A172 (cell line): ENCODE measurements at regions not wholly inside any gene's neighbourhood (a gene's known extent, or its start where the extent isn't known, plus 50 kb on each side); places are given as distances from the start of the nearest gene placed in this dataset.
A peak's percentile ranks its signal among the peaks of the same experiment; 100 is the strongest.

Source experiments
- DNase-seq: peaks from one replicate; pipeline ENCODE4 v3.0.0-alpha.2; 2015; ENCODE audit warnings: low spot score

GRCh38 chr13:27367570-27367969 is 56.8 kb upstream of the GTF3A start:
- no peak for DNase-seq

- DNase-seq = peak; percentile 27
Observed at GRCh38 chr13:27370305-27370872, 54.0 kb upstream of the GTF3A start.

- no peak for DNase-seq
Observed at GRCh38 chr13:27371932-27372331, 52.5 kb upstream of the GTF3A start.

GRCh38 chr13:27372896-27373295 is 51.5 kb upstream of the GTF3A start:
- no peak for DNase-seq

- peak; percentile 7 for DNase-seq
Observed at GRCh38 chr13:27374126-27374613, 50.2 kb upstream of the GTF3A start.
